GM18870 (cell line): ENCODE measurements at regions not wholly inside any gene's neighbourhood (a gene's known extent, or its start where the extent isn't known, plus 50 kb on each side); places are given as distances from the start of the nearest gene placed in this dataset.
"Not testable (repeated sequence)": the region's sequence is repeated elsewhere in the genome, so short reads cannot be mapped to it uniquely, and the experiment has no call there.

Experiments used
- ATAC-seq: cut with Tn5 transposase; IDR thresholded peaks from one replicate; pipeline ENCODE4 v1.9.1; 2021; ENCODE audit warnings: moderate library complexity; ENCODE audit not compliant: unreplicated experiment

DNA sequence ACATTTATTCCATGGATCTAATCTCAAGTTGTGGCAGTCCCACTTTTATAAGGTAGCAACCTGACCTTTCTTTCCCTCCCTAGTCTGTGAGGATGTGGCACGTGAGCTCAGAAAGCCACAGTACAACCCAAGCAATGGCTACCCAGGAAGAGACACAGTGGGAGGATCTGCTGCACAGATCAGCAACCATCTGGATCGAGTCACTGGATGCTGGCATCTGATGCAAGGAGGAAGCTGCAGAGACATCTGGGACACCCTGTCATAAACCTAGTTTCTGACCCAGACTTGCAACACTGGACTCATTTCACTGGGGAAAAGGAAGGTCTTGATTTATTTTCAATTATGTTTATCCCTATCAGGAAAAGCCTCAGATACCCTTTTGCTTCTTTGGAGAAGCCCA, 327.1 kb downstream of the PAPSS1 start:
- ATAC-seq, result no peak

DNA sequence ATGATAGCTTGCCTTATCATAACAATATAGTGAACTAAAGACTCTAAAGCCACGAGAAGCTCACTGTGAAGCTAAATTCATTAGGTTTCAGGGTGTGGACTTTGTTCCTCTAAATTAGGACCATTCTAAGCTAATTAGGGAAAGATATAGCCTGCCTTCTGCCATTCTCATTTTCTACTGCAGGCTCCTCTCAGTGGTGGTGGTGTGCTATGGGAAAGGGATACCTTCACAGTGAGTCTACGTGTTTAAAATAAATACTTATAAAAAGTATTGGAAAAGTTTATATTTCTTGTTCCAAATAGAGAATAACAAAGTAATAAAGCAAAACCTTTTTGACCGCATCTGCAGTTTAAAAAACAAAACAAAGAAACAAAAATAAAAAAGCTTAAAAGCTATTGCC, 327.7 kb downstream of the PAPSS1 start:
- no peak for ATAC-seq

DNA sequence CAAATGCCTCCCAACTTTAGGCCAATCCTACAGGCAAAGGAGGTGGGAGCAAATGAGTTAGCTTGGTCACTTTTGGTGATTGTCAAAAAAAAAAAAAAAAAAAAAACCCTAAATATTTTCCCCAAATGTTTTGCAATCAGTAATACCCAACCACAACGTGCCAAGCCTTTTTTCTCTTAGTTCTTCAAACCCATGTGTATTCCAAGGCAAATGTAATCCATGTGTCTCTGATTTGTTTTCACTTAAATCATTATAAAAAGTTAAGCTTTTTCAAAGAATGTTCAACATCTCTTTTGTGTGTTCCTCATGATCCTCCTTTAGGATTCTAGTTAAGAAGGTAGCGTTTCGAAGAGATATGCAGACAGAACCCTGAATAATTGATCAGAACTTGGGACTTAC, 328.4 kb downstream of the PAPSS1 start:
- no peak for ATAC-seq

DNA sequence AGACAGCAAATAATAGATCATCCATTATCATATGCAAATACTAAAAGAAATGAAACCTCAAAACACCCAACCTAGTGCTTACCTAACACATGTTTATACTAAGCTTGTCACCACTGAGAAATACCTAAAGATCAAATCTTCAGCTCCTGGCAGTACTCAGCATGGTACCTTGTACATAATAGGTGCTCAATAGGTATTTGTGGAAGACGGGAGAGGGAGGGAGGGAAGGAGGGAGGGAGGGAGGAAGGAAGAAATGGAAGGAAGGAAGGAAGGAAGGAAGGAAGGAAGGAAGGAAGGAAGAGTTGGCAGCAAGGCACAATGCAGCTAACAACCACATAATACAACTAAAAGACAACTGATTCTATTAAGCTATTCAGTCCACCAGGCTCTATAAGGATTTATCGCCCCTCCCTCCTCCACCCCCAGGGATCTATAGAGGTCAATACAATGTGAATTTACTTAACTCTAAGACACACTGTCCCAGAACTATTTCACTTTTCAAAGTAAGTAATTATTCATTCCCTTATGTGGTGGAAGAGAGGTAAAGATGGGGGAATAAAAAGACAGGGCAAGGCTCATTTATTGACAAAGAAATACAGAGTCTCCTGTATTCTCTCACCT, 328.9 kb downstream of the PAPSS1 start:
- ATAC-seq, result no peak

DNA sequence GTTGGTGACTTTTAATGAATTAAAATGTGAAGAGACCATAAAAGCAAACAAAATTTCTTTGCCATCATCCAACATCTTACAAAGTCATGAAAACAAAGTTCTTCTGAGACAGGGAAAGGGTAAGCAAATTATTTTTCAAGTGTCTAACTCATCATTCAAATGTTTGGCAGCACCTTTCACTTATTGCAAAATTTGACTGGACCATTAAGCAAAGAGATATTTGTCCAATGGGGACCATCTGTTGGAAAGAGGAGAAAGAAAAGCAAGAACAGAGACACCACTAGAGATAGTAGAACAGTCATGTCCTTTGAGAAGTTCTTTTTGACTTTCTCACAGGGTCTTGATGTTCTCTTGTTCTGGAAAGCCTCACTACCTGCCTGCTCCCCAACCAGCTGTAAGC, 330.1 kb downstream of the PAPSS1 start:
- no peak for ATAC-seq

DNA sequence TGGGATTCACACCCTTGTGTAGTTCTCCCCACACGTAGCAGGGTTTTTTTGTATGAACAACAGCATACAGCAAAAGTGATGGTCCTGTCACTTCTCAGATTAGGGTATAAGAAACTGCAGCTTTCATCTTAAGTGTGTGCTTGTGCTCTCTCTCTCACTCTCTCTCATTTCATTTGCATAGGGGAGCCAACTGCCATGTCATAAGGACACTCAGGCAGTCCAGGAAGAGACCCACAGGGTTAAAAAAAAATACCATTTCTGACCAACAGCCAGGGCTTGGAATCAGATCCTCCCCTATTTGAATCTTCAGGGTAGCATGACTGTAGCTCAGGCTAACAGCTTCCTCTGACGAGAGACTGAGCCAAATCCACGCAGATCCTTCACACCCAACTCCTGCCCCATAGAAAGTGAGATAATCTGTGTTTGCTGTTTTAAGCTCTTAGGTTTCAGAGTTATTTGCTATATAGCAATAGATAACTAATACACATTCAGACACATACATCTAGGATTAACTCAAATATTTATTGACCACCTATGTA, 331.2 kb downstream of the PAPSS1 start:
- peak; percentile 85 for ATAC-seq

DNA sequence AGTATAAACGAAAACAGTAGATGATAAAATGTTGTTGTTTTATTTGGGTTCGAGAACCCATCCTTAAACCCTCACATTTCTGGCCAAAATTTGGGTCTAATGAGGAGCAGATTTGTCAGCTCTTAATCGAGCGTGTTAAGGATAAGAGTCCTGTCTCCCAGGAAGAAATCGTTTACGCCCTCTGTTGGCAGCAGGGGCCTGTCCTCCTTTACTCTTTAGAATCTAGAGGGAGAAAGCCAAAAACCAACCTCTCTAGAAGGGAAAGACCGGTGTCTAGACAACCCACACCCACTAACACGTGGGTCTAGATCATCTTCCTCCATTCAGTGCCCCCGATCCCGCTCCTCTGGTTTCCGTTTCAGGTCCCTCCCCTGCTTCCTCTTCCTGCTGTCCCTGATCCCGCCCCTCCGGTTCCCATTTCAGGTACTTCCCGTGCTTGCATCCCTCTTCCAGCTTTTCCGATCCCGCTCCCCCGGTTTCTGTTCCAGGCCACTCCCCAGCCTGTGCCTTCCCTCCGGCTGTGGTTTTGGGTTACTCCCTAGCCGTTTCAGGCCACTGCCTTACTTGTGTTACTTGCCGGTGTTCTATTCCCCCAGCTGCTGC, 339.1 kb downstream of the PAPSS1 start:
- no peak for ATAC-seq

DNA sequence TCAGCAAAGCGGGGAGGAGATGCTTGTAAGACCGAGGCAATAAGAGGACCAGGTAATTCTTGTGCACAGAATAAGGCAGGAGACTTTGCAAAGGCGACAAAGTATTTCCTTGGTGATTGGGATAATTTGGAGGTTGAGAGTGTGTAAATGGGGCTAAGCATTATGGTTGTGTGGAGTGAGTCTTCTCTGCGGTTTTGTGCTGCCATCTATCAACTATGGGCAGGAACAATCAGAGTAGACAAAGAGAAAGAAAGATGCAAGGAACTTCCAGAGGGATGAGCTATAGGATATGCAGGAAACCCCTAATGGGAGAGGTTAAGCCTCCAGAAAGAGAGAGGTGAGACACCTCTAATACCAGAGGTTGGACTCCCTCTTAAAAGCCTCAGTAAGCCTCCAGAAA, 339.8 kb downstream of the PAPSS1 start:
- no peak for ATAC-seq

DNA sequence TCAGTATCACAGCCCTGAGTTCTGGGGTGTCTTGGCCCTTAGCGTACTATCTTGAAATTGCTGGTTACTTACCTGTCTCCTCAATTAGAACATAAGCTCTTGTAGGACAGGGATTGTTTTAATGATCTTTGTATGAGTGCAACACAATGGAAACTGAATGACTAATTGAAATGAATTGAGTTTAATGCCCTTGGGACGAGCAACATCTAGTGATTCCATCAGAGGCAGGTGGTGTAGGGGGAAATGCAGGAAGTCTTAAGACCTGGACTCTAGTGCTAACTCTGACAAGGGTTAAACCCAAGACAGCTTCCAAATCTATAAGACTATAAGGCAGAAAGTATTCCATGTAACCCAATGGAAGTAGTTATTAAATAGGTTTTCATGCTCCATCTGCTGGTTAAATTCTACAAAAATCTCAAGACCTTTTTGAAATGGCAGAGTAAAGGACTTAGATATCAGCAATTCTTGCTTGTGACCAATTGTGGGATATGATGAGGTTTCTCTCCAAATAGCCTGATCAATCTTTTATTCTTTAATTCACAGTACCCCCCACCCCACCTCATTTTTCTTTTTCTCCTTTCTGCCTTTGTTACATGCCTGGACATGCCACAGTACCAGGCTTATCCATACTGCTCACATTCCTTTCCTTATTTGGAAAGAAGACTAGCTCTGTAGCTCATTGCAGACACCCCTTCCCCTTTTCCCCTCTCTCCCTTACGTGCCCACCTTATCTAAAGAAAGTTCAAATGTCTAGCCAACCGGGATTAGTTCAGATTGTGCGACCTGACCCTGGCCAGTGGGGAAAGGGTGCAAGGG, 340.8 kb downstream of the PAPSS1 start:
- no peak for ATAC-seq

DNA sequence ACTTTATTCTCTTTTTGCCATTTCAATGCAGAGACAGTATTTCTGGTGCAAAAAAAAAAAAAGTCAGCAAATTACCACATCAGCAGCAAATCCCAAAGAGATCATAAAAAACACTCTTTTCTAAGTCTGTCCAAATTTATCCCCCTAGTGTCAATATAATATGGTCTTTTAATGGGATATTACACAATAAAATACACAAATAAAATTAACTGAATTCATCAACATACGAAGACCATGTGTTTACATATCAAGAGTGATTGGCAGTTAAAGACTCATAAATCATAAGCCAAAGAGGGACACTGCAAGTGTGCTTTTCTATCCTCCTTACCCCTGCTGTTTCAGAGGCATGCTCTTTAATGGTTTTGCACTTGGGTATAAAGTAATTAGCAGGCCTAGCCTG, 340.2 kb upstream of the DKK2 start:
- ATAC-seq, result no peak

DNA sequence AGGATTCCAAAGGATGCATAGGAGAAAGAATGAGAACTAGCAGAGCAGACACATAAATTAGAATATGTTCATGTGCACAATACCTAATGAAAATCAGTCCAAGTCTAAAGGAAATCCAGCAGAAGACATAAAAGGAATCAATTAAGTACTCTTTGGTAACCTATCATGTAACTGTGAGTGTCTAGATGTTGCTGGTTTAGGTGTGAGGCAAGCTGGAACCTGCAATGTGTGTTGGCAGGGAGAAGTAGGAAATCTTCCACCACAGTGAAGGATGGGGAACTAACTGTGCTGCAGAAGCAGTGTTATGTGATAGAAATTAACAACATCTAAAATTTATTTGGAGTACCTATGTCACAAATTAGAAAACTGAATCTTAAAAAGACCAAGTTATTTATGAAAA, 330.8 kb upstream of the DKK2 start:
- ATAC-seq, result no peak

DNA sequence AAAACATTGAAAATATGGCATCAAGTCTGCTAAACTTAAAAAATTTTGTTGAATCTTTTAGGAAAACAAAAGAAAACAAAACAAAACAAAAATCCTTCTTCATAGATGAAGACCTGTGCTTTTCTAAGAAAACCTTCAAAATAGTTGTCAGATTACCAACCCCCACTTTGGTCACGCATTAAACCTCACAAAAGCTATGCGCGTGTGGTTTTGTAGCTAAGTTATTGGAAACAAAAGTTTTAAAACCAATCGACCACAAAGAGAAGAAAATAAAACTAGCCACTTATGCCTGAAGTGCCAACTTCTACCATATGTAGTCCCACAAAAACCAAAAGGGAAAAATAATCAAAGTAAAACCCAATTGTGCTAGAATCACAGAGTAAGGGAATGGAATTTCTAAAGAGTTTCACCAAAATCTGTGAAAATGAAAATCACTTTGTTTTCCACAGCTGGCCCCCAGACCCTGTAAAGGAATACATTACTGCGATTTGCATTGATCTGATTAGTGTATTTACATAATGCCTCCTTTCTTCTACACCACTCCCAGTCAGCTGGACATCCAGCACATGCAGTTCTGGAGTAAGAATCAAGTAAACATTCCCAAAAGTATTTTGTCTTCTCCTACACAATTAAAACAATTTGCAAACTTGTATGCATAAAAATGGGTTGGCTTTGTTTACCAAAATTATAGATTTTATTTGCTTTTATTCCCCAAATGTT, 330.1 kb upstream of the DKK2 start:
- ATAC-seq, result no peak

DNA sequence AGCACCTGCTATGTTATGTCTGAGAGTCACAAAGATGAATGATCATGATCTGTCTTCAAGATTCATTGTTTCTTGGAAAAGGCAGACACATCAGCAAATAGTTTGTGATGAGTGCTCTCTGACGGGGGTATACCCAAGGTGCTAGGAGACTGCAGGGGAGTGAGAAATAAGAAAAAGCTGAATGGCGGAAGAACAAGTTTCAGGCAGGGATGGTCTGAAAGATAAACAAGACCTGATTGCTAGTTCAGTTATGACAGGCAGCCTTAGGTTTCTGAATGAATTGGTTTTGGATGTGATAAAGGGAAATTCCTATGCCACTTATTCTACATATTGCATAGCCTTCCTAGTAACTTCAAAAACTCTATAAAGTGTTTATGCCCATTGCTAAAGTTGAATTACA, 327.0 kb upstream of the DKK2 start:
- no peak for ATAC-seq

DNA sequence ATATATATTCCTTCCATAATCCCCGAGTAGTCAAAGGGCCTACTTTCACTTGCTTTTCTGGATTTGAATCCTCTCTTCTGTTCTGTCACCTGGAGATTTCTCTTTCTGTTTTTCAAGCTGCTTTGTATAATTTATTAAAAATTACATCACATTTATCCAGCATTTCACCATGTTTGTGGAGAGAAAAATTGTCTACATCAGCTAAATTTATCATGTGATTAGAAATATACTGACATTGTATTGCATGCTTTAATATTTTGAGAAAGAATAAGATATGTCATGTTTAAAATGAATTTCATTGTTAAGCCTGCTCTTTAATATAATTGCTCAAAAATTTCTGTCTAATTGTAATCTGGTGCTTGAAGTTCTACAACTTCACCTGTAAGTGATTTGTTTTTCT, 323.1 kb upstream of the DKK2 start:
- no peak for ATAC-seq

DNA sequence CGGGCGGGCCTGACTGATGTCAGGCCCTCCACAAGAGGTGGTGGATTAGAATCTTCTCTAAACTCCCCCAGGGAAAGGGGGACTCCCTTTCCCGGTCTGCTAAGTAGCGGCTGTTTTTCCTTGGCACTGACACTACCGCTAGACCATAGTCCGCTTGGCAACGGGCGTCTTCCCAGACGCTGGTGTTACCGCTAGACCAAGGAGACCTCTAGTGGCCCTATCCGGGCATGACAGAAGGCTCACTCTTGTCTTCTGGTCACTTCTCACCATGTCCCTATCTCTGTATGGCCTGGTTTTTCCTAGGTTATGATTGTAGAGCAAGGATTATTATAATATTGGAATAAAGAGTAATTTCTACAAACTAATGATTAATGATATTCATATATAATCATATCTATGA, 318.2 kb upstream of the DKK2 start:
- ATAC-seq, result not testable (repeated sequence)

DNA sequence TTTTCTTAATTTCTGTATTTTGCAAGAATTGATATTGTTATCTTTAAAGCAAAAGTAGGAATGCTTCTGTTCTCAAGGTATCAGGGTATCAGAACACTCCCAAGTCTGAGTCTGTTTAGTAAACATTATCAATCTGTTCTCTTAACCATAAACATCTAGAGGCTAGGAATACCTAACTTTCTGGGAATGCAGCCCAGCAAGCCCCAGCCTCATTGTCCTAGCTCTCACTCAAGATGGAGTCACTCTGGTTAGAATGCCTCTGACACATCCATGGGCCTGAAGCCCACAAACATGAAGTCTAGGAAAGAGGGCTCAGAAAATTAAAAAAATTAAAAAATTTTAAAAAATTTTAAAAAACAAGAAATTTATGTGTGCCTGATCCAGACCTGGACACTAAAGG, 315.1 kb upstream of the DKK2 start:
- ATAC-seq, result no peak

DNA sequence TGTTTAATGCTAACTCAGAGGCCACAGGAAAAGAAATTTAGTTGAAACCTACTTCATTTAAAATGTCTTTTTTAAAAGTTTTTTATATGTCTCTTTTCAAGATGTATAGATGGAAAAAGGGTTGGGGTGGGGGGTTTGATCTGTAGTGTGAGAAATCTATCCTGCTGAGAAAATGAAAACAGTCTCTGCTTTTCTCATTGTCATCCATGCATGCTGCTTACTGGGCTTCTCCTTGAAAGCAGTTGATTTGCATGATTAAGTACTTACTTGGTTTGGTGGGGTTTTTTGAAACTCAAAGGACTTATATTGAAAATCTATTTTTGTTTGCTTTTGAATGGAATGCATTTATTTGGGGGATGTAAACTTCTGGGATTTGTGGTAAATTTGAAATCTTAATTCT, 313.6 kb upstream of the DKK2 start:
- ATAC-seq, result no peak

DNA sequence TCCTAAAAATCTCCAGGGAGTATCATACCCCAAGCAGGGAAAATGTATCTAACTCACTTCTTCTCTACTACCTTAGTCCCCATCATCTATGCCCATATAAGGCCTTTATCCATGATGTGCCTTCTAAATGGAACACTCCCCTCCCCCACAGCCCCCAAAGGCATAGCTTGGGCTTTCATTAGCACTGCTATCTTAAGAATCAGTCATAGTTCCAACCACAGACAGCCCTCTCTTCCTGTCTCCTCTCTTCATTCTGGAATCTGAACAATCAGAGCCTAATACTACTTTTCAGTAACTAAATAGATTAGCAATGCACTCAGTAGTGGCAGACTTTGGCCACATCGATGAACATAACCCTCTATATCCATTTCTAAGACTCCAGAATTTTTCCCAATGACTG, 313.2 kb upstream of the DKK2 start:
- no peak for ATAC-seq

DNA sequence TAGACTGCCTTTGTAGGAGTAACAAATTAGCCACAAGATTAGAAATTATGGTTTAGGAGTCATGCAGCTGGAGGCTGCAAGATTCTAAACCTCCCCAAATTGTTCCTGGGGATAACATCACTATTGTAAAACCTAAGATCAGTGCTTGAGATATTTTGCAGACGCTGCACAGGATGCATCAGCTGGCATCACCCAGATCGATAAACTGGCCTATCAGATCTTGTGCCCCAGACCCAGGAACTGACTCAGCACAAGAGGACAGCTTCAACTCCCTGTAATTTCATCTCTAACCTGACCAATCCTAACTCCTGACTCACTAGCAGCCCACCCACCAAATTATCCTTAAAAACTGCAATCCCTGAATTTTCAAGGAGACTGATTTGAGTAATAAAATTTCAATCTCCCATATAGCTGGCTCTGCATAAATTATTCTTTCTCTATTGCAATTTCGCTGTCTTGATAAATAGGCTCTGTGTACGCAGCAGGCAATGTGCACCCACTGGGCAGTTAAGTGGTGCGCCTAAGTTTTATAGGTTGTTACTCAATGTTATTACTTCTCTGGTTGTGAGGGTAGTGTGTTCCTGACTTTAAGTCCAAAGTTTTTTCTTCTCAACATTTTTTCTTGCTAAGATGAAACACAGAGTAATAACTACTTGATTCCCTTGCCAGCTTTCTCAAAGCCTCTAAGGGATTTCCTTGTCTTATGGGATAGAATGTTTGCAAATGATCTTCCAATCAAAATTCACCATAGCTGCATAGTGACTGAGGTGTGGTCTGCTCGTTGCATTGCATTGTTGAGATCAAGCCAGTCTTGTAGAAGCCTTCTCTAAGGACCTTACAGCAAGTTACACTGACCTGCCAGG, 312.3 kb upstream of the DKK2 start:
- ATAC-seq, result no peak

DNA sequence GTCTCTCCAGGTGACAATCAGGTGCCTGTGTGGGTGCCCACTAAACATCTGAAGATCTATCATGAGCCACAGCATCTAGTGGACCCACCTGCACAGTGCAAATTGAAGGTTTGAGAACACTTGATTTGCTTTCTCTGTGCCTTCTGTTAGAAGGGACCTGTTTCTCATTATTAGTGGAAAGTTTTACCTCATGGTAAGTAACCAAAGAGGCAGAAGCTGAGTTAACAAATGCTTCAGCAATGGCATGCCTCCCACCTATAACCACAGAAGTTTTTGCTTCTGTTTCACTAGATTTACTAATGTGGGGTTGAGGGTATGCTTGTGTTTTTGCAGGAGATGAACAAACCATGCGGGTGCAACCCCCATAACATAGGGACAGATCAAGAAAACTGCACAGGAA, 297.4 kb upstream of the DKK2 start:
- ATAC-seq, result no peak

DNA sequence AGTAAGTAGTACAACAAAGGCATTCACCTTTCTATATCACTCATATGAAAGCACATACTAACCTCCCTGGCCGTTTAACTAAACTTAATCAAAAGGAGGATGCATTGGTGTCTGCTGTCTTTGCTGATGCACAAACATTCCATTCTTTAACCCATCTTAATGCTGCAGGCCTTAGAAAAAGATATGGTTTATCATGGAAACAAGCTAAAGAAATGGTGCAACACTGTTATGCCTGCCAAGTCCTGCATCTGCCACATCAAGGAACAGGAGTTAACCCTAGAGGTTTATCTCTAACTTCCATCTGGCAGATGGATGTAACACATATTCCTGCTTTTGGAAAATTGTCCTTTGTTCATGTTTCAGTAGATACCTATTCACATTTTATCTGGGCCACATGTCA, 296.5 kb upstream of the DKK2 start:
- not testable (repeated sequence) for ATAC-seq
